ENCODE measurements at regions not wholly inside any gene's neighbourhood (a gene's known extent, or its start where the extent isn't known, plus 50 kb on each side); places are given as distances from the start of the nearest gene placed in this dataset.

- TF ChIP-seq EZH2 (optimal IDR thresholded peaks at IDR 0.05; ENCODE audit: low read depth, low read length) = no peak
- TF ChIP-seq CTCF (IDR thresholded peaks at IDR 0.05; ENCODE audit: low read length) = no peak
Observed at GRCh38 chr3:117322866-117323265, 613.3 kb downstream of the TUSC7 start.

All from MM.1S (cell line).